Tibial artery (tissue), 4 donors: ENCODE measurements at regions not wholly inside any gene's neighbourhood (a gene's known extent, or its start where the extent isn't known, plus 50 kb on each side); places are given as distances from the start of the nearest gene placed in this dataset.

Experiments
- DNase-seq, 2 donors: peaks; one replicate each; pipeline ENCODE4 v3.0.0-alpha.2; 2019
- H3K27ac ChIP-seq, 2 donors: fragments of 200-600 bp; sonication (generic) in 1 of 2; 1 replicate in 1 of 2; 2 replicates in 1 of 2; pipeline ENCODE4 v1.5.1; 2018 to 2019; ENCODE audit warnings: mild to moderate bottlenecking in 1 of 2
- H3K27me3 ChIP-seq, 2 donors: fragments of 200-600 bp; sonication (generic) in 1 of 2; one replicate each; pipeline versions ENCODE4 v1.5.1 to v1.6.0; 2016 to 2019
- H3K36me3 ChIP-seq, 3 donors: fragments of 200-600 bp; sonication (generic) in 2 of 3; one replicate each; pipeline ENCODE4 v1.5.1; 2016 to 2019; ENCODE audit warnings: mild to moderate bottlenecking in 2 of 3
- H3K4me1 ChIP-seq, 4 donors: fragments of 200-600 bp; sonication (generic) in 2 of 4; 1 replicate in 3 of 4; 2 replicates in 1 of 4; pipeline ENCODE4 v1.5.1; 2016 to 2019
- H3K4me3 ChIP-seq, 2 donors: fragments of 200-600 bp; sonication (generic) in 1 of 2; 1 replicate in 1 of 2; 2 replicates in 1 of 2; pipeline ENCODE4 v1.5.1; 2018 to 2019; ENCODE audit warnings: mild to moderate bottlenecking in 2 of 2
- H3K9me3 ChIP-seq, 3 donors: fragments of 200-600 bp; sonication (generic) in 1 of 3; one replicate each; pipeline ENCODE4 v1.5.1; 2016 to 2019
- intact Hi-C: fragments of 100-400 bp; cut with DNase I; formaldehyde crosslinking; loops from one replicate; pipeline ENCODE4 v1.15.0; 2023; ENCODE audit warnings: low total_unique reads
- TF ChIP-seq, protein P1 (sequence below), 2 experiments: fragments of 200-600 bp in 1 of 2; fragments of 450-650 bp in 1 of 2; IDR thresholded peaks; one replicate each; pipeline ENCODE4 v1.5.1; 2017 to 2019; ENCODE audit warnings: antibody characterized with exemption in 2 of 2, mild to moderate bottlenecking in 1 of 2, moderate library complexity in 1 of 2

DNA sequence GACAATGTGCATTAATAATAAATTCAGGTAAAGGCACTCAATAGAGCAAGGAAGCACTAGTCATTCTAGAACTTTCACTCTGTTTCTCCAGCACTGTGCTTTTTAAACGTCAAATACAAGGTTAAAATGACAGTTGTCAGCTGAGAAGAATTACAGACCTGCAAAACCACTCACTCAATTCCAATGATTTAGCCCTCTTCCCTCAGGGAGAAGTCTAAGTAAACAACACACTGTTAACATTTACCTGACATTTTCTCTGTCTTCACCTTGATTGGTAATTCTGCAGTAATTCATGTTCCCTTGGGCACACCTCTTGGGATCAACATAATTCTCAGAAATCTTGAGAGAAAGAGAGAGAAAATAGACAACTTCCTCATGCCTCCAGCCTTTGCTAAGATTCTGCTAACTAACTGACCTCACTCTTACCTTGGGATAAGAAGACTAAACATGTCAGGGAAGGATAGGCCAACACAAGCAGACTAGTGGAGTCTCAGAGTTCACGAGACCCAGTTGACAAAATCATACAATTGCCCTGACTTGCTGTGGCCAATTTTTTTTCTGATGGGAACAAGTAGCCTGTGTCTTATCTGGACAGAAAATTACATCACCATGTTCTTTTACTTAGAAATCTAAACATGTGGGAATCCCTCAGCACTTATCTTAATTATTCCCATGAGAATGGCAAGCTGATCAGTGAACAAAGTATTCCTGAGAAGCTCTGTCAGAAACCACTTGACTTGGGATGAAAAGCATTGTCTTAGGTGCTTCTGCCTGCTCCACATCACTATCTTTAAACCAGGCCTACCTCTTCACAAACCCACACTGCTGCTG is 516.8 kb upstream of the FAT3 start:
- no peak overlapping the region for H3K27ac ChIP-seq
- no peaks in the 10 kb centered on the region for H3K36me3 ChIP-seq
- TF ChIP-seq, protein P1, sequence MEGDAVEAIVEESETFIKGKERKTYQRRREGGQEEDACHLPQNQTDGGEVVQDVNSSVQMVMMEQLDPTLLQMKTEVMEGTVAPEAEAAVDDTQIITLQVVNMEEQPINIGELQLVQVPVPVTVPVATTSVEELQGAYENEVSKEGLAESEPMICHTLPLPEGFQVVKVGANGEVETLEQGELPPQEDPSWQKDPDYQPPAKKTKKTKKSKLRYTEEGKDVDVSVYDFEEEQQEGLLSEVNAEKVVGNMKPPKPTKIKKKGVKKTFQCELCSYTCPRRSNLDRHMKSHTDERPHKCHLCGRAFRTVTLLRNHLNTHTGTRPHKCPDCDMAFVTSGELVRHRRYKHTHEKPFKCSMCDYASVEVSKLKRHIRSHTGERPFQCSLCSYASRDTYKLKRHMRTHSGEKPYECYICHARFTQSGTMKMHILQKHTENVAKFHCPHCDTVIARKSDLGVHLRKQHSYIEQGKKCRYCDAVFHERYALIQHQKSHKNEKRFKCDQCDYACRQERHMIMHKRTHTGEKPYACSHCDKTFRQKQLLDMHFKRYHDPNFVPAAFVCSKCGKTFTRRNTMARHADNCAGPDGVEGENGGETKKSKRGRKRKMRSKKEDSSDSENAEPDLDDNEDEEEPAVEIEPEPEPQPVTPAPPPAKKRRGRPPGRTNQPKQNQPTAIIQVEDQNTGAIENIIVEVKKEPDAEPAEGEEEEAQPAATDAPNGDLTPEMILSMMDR (IDR thresholded peaks at IDR 0.05), result no peak
- DNase-seq, result no peak
- H3K4me1 ChIP-seq, result no peaks in the 10 kb centered on the region
- no peaks in the 10 kb centered on the region for H3K9me3 ChIP-seq
- no peaks in the 10 kb centered on the region for H3K27me3 ChIP-seq
- intact Hi-C loops, result no loop called here
- no peak overlapping the region for H3K4me3 ChIP-seq

DNA sequence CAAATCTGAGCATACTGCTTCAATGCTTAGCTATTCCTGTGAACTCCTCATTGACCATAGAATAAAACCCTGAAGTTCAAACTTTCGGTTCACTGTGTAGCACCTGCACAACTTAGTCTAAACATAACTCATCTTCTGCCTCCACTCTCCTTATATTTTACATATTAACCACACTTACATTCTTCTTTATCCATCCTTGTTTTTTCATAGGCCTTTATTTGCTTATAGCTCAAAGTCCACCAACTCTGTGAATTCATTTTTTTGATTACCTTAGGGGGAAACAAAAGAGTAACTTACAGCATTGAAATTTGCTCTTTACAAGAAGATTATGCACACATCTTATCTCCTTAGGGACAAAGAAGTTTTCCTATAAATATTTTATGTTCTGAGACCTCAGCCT is 521.6 kb upstream of the FAT3 start:
- no peak overlapping the region for H3K4me3 ChIP-seq
- no peaks in the 10 kb centered on the region for H3K4me1 ChIP-seq
- no peak overlapping the region for H3K27ac ChIP-seq
- DNase-seq, result no peak
- intact Hi-C loops, result no loop called here
- no peaks in the 10 kb centered on the region for H3K9me3 ChIP-seq
- H3K36me3 ChIP-seq, result no peaks in the 10 kb centered on the region
- H3K27me3 ChIP-seq, result no peaks in the 10 kb centered on the region
- TF ChIP-seq, protein P1 (IDR thresholded peaks at IDR 0.05), result no peak

DNA sequence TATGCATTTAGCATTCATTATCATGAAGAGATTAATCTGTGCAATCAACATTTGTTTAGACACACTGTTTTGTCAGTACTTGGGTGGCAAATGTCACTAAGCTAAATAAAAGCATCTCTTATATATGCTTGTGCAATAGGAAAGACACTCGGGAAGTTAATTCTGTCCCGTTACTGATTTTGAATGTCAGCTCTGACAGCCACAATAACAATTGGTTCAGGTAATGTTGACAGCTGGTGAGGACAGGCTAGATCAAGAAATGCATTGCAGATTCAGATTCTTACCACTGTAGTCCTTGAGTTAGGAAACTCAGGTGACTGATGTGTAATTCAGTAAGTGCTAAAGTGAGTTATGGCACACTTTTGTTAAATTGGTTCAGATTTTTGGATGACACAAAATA is 523.8 kb upstream of the FAT3 start:
- Histone ChIP-seq H3K27me3 (no peaks in the 10 kb centered on the region), H3K27ac (no peak overlapping the region), H3K4me3 (no peak overlapping the region), H3K4me1 (no peaks in the 10 kb centered on the region), H3K36me3 (no peaks in the 10 kb centered on the region), H3K9me3 (no peaks in the 10 kb centered on the region)
- no peak for DNase-seq
- TF ChIP-seq, protein P1 (IDR thresholded peaks at IDR 0.05), result no peak
- intact Hi-C loops, result no loop called here

DNA sequence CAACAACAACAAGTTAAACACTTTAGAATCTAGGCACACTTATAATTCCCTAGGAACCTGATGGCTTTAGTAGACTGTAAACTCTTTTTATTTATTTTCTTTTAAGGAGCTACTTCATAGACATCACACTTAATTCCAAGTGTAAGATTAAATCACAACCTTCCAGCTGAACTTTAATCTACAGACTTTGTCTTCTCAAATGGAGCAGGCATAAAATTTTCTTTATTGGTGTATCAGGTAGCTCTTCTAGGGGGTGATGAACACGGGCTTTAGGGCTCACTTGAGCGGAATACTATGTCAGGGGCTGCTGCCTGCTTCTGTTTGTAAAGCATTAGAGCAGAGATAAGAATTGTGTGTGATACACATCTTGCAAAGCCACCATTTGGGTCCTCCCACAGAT is 525.8 kb upstream of the FAT3 start:
- Histone ChIP-seq H3K27me3 (no peaks in the 10 kb centered on the region), H3K36me3 (no peaks in the 10 kb centered on the region), H3K4me3 (no peak overlapping the region), H3K27ac (no peak overlapping the region), H3K4me1 (no peaks in the 10 kb centered on the region), H3K9me3 (no peaks in the 10 kb centered on the region)
- TF ChIP-seq, protein P1 (IDR thresholded peaks at IDR 0.05), result no peak
- DNase-seq, result no peak
- intact Hi-C loops, result no loop called here

DNA sequence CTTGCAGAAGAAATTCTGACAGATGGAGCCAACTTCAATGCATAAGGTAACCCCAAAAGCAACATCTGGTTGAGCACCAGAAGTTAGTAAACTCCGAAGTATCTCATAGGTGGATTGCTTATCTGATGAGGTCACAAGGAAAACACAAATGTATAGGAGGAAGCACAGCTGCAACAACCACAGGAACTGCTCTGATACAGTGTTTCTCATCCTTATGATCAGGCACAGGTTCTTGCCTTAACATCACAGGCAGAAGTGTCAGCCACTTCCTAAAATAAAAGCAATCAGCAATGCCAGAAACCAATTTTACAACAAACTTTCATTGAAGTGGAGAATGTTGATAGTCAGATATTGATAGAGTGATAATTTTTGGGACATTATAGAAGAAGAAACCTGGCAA is 530.3 kb upstream of the FAT3 start:
- no peak for DNase-seq

More for the DNA sequence above, 530.3 kb upstream of the FAT3 start:
- TF ChIP-seq, protein P1 (IDR thresholded peaks at IDR 0.05), result no peak
- H3K36me3 ChIP-seq, result no peaks in the 10 kb centered on the region
- intact Hi-C loops, result no loop called here
- no peaks in the 10 kb centered on the region for H3K4me1 ChIP-seq
- no peaks in the 10 kb centered on the region for H3K9me3 ChIP-seq
- no peak overlapping the region for H3K4me3 ChIP-seq
- H3K27me3 ChIP-seq, result no peaks in the 10 kb centered on the region
- no peak overlapping the region for H3K27ac ChIP-seq
